LHCN-M2 (cell line): ENCODE measurements at regions not wholly inside any gene's neighbourhood (a gene's known extent, or its start where the extent isn't known, plus 50 kb on each side); places are given as distances from the start of the nearest gene placed in this dataset.
"Not testable (repeated sequence)": the region's sequence is repeated elsewhere in the genome, so short reads cannot be mapped to it uniquely, and the experiment has no call there.

Experiments used
- DNase-seq: peaks from one replicate; pipeline ENCODE4 v3.0.0-alpha.2; 2012; ENCODE audit warnings: low read depth

DNA sequence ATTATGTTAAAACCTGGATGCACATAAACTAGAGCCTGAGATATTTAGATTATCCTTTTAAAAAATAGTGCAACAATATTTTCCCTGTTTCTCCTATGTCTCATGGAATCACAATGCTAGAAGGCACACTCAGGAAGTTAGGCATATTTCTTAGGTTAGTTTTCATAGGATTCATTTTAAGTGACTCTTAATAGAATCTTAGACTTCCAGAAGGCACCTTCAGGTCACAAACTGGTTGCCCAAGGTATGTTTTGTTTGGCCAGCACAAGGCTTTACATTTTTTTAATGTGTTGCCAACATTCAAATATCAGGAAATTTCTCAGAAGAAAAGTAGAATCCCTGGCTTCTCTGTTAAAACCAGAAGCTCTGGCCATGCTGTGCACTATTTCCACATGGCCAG, 129.3 kb downstream of the LNPK start:
- DNase-seq, result no peak

DNA sequence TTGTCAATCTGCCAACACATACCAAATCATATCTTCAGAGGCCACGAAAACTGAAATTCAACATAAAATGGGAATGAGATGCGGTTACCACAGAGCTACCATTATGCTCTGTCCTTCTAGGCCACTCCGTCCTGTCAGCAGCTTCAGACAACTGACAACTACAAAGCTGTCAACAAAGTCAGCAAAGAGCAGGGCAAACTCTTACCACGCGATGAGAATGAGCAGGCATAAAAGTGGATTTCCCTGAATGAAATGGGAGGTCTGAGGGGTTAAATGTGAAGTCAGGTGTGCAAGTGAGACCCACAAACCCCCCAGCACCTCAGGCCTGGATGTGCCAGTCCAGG, 130.1 kb downstream of the LNPK start:
- DNase-seq, result no peak

DNA sequence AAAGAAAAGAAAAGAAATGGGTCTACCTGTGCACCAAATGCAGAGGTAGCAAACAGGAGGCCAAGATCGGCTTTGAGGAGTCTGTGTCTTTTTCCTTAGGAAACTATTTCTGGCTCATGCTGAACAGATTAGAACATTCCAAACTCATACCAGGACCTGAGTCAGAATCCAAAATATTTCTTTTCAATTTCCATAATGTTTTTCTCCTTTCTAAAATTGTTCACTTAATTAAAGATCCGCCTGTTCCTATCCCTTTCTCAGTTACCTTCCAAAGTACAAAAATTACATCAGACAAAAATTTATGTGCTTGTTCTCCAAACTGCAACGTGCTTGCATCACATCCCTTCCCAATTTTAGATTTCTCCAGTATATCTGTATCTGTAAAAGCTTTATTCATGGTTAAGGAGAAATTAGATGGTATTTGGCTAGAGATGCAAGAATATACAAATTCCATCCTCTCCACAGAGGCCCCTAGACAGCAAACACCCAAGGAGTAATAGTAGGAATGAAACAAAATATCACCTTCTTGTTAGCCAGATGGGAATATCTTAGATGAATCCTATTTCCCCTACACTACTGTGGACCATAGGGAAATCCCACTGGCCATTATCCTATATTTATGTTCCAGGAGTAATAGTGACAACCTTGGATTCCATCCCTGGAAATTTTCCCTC, 130.6 kb downstream of the LNPK start:
- no peak for DNase-seq

DNA sequence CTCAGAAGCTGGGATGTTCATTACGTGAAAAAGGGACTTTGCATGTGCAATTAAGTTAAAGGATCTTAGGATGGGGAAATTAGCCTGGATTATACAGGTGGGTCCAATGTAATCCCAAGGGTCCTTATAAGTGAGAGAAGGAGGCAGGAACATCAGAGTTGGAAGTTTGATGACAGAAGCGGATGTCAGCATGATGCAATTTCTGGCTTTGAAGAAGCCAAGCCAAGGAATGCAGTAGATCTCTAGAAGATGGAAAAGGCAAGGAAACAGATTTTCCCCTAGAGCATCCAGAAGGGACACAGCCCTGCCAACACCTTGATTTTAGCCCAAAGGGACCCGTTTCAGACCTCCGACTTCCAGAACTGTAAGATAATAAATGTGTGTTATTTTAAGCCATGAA, 136.4 kb downstream of the LNPK start:
- no peak for DNase-seq

DNA sequence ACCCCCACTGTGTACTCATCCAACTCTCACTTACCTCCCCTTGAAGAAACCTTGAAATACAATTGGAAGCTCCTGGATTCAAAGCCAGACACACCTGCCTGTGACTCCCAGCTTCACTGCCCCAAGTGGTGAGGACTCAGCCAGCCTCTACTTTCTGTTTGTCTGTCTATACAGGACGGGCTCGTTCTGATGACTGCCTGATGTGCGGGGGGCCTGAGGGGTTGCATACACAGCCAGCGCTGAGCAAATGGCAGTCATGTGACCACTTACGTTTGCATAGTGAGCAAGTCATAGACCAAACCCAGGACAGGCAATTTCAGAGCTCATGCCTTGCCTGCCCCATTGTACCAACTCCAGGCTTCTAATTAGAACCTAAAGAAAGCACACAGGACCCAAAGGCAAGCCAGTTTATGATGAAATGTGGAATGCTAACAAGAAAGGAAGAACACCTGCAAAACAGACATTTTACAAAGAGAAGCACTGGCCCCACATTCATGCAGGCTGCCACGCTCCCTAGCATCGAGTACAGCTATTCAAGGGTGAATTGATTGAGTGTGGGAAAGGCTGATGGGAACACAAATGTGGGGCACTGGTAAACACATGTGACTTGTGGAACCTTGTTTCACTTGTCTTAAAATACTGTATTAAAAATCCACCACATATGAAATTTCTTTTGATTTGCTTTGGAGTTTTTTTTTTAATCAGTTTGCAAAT, 137.8 kb downstream of the LNPK start:
- no peak for DNase-seq

DNA sequence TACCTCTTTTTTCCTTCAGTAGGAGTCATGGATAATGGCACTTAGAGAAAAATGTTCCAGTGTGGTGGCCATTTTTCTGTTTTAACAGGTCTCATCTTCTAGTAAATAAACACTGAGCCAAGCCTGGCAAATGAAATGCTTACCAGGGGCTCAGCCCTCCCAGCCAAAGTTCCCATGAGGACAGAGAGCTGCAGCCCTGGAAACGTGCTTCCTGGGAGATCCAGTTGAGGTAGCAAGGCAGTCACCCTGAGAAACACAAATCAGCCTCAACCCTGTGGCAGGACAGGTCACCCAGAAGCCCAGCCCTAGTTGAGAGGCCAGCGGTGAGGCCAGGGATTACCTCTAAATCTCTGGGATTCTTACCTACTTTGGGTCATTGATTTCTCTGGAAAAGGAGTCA, 140.1 kb downstream of the LNPK start:
- no peak for DNase-seq

DNA sequence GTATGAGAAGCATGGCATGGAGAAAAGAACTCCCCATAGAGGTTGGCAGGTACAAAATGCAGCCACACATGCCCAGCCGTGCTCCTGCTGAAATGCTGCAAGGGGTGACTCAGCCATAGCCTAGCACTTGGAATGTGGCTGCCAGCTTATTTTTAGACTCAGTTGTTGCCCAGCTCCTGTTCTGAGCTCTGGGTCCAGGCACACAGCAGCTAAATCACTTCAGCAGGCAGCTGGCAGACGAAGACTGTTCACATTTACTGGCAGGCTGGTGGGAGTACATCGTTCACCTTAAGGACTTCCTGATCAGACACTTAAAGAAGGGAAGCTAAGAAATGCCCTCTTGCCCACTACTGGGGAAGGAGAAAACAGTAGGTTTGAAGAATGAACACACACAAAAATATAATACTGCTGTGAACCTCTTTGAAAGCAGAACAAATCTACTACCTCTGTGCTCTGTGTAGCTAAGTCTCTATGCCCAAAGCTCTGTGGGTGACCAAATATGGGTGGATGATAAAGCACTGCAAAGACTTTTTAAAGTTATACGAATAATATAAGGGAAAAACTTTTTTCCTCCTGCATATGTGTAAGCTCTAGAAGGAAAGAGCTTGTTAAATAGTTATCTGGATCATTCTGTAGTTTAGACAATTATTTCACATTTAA, 146.1 kb downstream of the LNPK start:
- peak; percentile 92 for DNase-seq

DNA sequence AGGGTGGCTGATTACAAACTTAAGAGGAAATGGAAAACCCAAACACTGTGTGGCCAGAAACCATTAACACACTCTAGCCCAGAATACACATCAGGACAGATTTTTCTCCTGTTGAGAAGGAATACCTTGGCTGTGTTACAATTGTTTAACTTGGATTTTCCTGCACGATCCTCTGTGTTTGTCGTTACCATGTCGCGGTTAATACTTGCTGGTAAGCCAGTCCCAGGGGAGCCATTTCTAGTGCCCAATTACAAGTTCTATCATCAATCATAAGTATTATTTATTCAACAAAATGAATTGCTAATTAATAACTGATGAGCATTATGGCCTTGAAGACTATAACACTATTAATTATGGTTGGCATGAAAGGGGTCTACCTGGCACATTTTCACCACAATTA, 146.8 kb downstream of the LNPK start:
- DNase-seq, result peak; percentile 42

DNA sequence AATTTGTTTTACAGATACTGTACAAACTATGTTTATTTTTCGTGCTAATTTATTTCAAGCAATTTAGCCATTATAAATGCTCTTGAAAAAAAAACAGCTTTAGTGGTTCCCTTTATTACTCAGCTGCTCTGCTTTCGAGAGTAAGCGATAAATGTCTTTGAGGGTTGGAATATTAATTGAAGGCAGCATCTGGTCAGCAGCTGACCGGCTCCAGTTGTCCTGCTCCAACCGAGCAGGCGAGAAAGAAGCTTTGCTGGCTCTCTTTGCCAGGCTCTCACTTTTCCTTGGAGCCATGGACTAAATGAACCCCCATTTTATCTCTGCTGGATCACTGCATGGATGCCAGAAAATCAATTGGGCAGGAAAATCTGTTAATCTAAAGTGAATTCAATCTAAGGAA, 147.4 kb downstream of the LNPK start:
- peak; percentile 94 for DNase-seq

DNA sequence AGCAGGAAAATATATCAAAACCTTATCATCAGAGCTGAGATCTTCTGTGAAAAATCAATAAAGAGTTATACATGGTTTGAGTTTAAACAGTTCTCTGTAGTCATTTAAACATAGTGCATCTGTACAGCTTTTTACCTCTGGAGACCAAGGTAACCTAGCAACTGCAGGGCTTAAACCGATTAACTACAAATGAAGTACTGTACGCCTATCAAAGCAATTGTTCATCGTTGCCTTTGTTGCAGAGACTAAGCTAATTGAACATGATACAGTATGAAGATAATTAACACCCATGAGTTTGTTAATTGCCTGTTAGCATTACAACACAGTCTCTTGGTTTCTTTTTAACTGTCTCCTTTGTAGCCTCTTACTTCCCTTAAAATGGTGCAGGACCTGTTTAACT, 147.9 kb downstream of the LNPK start:
- no peak for DNase-seq

DNA sequence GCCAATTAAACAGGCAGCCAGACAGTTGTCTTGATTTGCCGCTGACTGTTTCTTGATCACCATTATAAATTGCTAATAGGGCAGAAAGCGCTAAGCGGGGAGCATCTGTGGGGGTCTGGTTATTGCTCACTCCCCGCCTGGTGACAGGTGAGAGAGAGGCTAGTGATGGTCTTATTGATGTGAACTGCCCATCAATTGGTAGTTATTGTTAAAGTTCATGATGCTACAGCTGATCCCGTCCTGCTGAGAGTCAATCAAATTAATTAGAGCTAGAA, 148.5 kb downstream of the LNPK start:
- no peak for DNase-seq

DNA sequence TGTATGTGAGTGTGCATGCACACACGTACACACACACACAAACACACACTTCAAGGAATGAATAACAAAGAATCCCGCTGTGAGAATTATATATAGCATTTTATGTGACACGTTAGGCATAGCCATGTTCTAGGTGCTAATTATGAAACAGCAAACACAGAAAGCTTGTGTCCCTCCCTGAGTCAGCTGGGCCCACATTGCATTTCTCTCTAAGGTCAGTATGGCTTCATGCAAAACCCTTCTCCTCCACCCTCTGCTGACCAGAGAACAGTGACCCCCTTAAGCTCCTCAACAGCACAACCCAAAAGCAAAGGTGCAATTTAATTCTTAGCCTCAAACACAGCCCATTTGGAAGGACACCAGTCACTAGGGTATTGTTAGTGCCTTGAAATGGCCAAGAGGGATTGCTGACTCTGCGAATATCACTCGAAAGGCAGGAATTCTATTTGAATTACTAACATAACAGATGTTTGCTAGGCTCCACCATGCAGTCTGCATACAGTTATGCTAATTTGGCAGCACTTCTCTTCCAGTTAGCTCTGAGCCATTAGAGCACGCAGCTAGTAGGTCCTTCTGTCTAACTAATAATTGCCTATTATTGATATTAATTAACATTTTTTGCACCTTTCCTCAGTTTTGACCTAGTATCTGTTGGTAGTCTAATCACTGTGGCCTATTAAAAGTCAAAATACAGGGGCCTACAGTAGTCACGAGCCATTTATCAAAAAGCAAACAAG, 149.0 kb downstream of the LNPK start:
- peak; percentile 47 for DNase-seq

DNA sequence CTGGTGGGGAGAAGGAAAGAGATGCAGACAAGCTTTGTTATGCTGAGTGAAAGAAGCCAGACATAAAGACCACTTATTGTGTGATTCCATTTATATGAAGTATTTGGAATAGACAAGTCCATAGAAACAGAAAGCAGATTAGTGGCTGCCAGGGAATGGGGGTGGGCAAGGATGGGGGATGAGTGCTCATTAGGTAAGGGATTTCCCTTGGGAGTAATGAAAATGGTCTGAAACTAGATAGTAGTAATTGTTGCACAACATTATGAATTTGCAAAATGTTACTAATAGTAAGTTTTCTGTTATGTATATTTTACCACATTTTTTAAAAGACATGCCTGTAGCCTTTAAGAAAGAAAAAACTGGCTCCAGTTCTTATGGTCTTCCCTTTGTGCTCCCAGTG, 154.9 kb downstream of the LNPK start:
- no peak for DNase-seq

DNA sequence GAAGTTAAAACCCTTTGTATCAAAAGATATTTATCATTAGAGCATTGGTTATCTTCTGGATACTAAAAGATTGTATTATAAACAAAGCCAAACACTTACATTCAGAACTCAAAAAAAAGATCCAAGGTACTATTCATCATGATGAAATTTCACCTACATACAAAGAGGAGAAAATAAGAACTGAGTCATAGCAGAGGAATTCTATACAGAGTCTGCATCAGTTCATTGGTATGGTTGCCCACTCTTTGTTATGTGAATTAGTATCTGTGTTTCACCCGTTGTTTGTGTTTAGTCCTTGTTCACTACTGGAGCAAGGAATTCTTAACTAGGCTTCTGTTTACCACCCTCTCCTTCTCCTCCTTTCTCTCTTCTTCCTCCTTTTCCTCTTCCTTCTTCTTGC, 157.9 kb downstream of the LNPK start:
- DNase-seq, result peak; percentile 67

DNA sequence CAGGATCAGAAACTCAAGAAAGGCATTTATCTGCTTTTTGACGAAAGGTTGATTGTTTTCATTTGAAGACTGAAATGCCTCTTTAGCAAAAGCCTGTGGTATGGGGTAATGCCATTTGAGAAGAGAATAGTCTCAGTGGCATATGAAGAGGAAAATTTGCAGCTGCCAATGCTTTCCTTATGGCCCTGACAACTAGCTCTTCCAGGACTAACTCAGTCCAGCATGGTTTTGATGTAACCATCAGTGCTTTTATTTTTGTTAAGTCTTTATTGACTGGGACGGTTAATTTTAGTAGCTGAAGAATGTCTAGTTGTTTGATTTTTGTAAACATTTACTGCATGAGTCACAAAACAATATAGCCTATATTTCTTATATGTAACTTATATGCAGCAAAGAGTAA, 158.4 kb downstream of the LNPK start:
- peak; percentile 32 for DNase-seq

DNA sequence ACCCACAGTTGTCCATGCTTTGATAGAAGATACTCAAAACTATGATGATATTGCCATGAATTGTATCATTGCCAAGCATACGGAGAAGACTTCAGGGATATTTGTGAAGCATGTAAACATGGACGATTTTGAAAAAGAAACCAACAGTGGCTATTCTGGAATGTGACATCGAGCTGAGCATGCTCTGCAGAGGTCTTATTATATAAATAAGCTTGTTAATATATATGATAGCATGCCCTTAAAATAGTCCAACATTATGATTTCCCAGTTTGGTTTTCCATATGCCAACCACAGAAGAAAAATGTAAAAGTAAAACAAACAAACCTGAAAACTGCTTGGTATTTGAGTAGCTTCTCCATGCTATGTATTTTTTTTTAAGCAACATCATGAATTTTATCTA, 159.1 kb downstream of the LNPK start:
- no peak for DNase-seq

DNA sequence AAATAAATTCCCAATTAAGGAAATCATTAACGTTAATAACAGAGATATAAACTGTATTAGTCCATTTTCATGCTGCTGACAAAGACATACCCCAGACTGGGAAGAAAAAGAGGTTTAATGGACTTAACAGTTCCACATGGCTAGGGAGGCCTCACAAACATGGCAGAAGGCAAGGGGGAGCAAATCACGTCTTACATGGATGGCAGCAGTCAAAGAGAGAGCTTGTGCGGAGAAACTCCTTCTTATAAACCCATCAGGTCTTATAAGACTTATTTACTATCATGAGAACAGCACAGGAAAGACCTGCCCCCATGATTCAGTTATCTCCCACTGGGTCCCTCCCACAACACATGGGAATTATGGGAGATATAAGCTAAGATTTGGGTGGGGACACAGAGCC, 161.3 kb downstream of the LNPK start:
- not testable (repeated sequence) for DNase-seq

DNA sequence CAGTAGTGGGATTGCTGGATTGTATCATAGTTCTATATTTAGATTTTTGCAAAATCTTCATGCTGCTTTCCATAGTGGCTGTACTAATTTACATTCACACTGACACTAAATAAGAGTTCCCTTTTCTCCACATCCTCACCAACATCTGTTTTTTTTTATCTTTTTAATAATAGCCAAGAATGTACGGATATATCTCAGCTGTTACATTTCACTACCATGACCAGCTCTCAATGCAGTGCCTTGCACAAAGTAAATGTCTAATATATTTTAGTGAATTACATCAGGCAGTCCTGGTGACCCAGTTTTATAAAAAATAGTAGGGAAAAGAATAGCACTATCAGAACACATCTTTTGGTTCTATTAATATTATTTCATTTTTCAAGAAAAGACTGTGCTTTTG, 161.8 kb downstream of the LNPK start:
- DNase-seq, result peak; percentile 24

DNA sequence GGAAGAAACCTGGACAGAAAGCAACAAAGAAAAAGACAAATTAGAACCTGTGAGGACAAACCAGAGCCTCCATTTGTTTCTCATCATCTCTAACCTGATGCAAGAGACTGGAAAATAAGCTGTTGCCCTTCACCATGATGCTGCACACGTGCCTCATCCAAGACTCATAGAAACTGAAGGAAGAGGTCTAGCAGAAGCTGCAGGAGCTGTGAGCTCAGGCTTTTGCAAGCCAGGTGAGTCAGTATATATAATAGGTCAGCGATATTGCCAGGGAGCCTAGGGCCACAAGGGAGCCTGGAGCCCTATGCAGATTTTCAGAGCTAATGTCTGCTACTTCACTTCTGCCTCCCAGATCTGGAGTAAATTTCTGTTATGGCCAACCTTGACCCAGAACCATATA, 163.1 kb downstream of the LNPK start:
- DNase-seq, result no peak

DNA sequence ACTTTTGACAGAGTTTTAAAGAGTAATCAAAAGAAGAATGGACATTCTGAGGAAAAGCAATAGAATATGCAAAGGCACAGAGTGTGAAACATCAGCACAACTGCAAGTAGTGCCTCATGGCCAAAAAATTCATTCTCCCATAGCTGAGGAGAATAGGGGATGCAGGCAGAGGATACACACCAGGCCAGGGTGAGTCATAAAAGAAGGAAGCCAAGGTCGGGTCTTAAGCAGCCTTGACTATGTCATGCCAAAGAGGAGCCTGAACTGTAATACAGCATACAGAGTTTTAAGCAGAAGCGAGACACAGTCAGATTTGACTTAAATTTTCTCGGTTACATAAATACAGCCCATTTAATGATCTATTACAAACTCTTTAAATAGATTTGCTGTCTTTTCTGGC, 165.0 kb downstream of the LNPK start:
- peak; percentile 87 for DNase-seq

DNA sequence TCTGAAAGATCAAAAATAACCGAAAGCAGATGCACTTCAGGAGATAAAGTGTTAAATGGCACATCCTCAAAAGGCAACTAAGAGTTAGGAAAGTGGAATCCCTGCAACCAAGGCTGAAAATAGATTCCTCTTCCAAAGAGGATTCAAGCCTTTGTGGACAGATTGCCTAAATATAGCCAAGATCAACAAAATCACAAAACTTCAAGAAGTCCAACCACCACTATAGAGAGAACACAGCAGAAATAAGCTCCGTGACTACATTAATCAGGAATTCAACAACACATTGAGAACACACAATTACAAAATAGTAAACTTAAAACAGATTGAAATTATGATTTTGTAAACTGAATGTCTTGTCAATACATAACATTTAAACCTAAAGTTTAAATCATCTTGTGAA, 165.7 kb downstream of the LNPK start:
- DNase-seq, result peak; percentile 56

DNA sequence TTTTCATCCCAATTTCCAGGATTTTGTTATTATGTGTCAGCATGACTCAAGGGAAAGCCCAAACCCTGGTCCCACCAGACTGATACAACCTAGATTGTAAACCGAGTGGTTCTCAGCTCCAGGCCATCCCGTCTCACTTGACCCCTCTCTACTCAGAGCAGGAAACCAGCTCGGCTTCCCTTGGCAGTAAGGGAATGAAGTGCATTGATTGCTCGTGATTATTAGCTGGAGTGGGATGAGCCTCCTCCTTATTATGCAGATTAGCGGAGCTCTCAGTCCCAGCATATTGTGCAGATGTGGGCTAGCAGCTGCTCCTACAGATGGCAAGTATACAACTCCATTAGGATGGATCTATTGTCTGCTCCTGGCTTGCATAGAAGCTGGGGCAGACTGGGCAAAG, 167.6 kb downstream of the LNPK start:
- no peak for DNase-seq

DNA sequence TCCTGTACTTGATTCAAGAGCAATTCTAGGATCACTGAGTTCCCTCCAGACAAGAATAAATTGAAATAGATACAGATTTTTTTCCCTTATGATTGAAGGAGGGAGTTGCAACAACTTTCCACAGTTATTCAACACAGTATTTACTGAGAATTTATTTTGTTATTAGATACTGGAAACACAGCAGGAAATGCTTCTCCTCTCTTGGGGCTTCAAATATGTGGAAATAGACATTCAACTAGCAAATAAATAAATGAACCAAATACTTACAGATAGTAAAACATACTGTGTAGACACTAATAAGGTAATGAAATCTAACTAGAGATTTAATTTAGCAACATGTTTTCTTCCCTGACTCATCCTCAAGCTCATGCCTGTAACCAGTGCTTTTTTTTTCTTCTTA, 169.2 kb downstream of the LNPK start:
- no peak for DNase-seq
